ENCODE measurements at regions not wholly inside any gene's neighbourhood (a gene's known extent, or its start where the extent isn't known, plus 50 kb on each side); places are given as distances from the start of the nearest gene placed in this dataset.

GRCh38 chr5:104539618-104540350, 977.2 kb upstream of the NUDT12 start:
- TF ChIP-seq OSR1 (CRISPR knock-in tag; IDR thresholded peaks at IDR 0.05): no peak
- no peak for TF ChIP-seq RARB (CRISPR knock-in tag; IDR thresholded peaks at IDR 0.05)
- no peak for TF ChIP-seq ISL1 (CRISPR knock-in tag; IDR thresholded peaks at IDR 0.05)
- TF ChIP-seq ZNF8 (CRISPR knock-in tag; IDR thresholded peaks at IDR 0.05): no peak
- no peak for TF ChIP-seq GLIS3 (CRISPR knock-in tag; IDR thresholded peaks at IDR 0.05)
- TF ChIP-seq CREB5 (CRISPR knock-in tag; IDR thresholded peaks at IDR 0.05; ENCODE audit: low read depth): no peak
- TF ChIP-seq TOX (CRISPR knock-in tag; IDR thresholded peaks at IDR 0.05; ENCODE audit: borderline replicate concordance): no peak
- TF ChIP-seq TSHZ2 (CRISPR knock-in tag; IDR thresholded peaks at IDR 0.05): no peak
- TF ChIP-seq BACH2 (CRISPR knock-in tag; IDR thresholded peaks at IDR 0.05; ENCODE audit: borderline replicate concordance): no peak
- no peak for TF ChIP-seq CSRNP3 (CRISPR knock-in tag; IDR thresholded peaks at IDR 0.05)
- TF ChIP-seq POU6F1 (CRISPR knock-in tag; IDR thresholded peaks at IDR 0.05; ENCODE audit: borderline replicate concordance, low read depth): no peak
- no peak for TF ChIP-seq ZNF70 (CRISPR knock-in tag; IDR thresholded peaks at IDR 0.05)
- no peak for ATAC-seq

- ATAC-seq: no peak
Observed at GRCh38 chr5:104538734-104539133, 976.1 kb upstream of the NUDT12 start.

More at GRCh38 chr5:104538734-104539133, 976.1 kb upstream of the NUDT12 start:
- TF ChIP-seq CSDC2 (CRISPR knock-in tag; IDR thresholded peaks at IDR 0.05): no peak
- TF ChIP-seq PPARA (CRISPR knock-in tag; IDR thresholded peaks at IDR 0.05; ENCODE audit: borderline replicate concordance): no peak
- TF ChIP-seq TSHZ2 (CRISPR knock-in tag; IDR thresholded peaks at IDR 0.05): no peak
- no peak for TF ChIP-seq POU6F1 (CRISPR knock-in tag; IDR thresholded peaks at IDR 0.05; ENCODE audit: borderline replicate concordance, low read depth)
- TF ChIP-seq ISL1 (CRISPR knock-in tag; IDR thresholded peaks at IDR 0.05): no peak
- TF ChIP-seq ZFP3 (CRISPR knock-in tag; IDR thresholded peaks at IDR 0.05): no peak
- no peak for TF ChIP-seq OSR1 (CRISPR knock-in tag; IDR thresholded peaks at IDR 0.05)
- TF ChIP-seq BACH2 (CRISPR knock-in tag; IDR thresholded peaks at IDR 0.05; ENCODE audit: borderline replicate concordance): no peak
- TF ChIP-seq TCF4 (CRISPR knock-in tag; IDR thresholded peaks at IDR 0.05; ENCODE audit: borderline replicate concordance): no peak
- no peak for TF ChIP-seq ZNF565 (CRISPR knock-in tag; conservative IDR thresholded peaks at IDR 0.05; ENCODE audit: low read depth)
- TF ChIP-seq ESRRG (CRISPR knock-in tag; IDR thresholded peaks at IDR 0.05): no peak
- no peak for TF ChIP-seq CSRNP3 (CRISPR knock-in tag; IDR thresholded peaks at IDR 0.05)
- no peak for TF ChIP-seq ZNF70 (CRISPR knock-in tag; IDR thresholded peaks at IDR 0.05)
- TF ChIP-seq ARNTL (CRISPR knock-in tag; IDR thresholded peaks at IDR 0.05; ENCODE audit: borderline replicate concordance, low read depth): no peak
- TF ChIP-seq ZNF8 (CRISPR knock-in tag; IDR thresholded peaks at IDR 0.05): no peak
- TF ChIP-seq SNAI2 (CRISPR knock-in tag; IDR thresholded peaks at IDR 0.05): no peak
- TF ChIP-seq GLIS3 (CRISPR knock-in tag; IDR thresholded peaks at IDR 0.05): no peak
- TF ChIP-seq RARB (CRISPR knock-in tag; IDR thresholded peaks at IDR 0.05): no peak
- no peak for TF ChIP-seq CREB5 (CRISPR knock-in tag; IDR thresholded peaks at IDR 0.05; ENCODE audit: low read depth)
